HEK293T (cell line): ENCODE measurements at regions not wholly inside any gene's neighbourhood (a gene's known extent, or its start where the extent isn't known, plus 50 kb on each side); places are given as distances from the start of the nearest gene placed in this dataset.
"Not testable (repeated sequence)": the region's sequence is repeated elsewhere in the genome, so short reads cannot be mapped to it uniquely, and the experiment has no call there.

Experiments used
- CTCF ChIA-PET: fragments of 350-600 bp; formaldehyde crosslinking; extraction: SDS; loops from one replicate; lab custom pipeline; 2021; ENCODE audit warnings: antibody characterized with exemption, inconsistent platforms; lab: Yijun Ruan, JAX
- POLR2A ChIA-PET: fragments of 350-600 bp; formaldehyde crosslinking; extraction: SDS; loops from one replicate; lab custom pipeline; 2020; ENCODE audit warnings: antibody characterized with exemption, inconsistent platforms; lab: Yijun Ruan, JAX
- DNase-seq: peaks from one replicate; pipeline ENCODE4 v3.0.0; 2012; ENCODE audit warnings: mixed read lengths; ENCODE audit errors: extremely low spot score
- ARNT ChIP-seq: fragments of 450-650 bp; IDR thresholded peaks from 2 replicates; pipeline ENCODE4 v1.6.1; 2017; ENCODE audit warnings: mild to moderate bottlenecking
- BHLHE40 ChIP-seq: fragments of 450-650 bp; IDR thresholded peaks from 2 replicates; pipeline ENCODE4 v1.6.1; 2016; ENCODE audit warnings: mild to moderate bottlenecking, moderate library complexity, borderline replicate concordance
- CTBP1 ChIP-seq: fragments of 450-650 bp; IDR thresholded peaks from 2 replicates; pipeline ENCODE4 v1.6.1; 2016; ENCODE audit warnings: borderline replicate concordance
- ELF4 ChIP-seq: fragments of 450-650 bp; IDR thresholded peaks from 2 replicates; pipeline ENCODE4 v1.6.1; 2017; ENCODE audit warnings: antibody characterized with exemption
- FOXA1 ChIP-seq: fragments of 450-650 bp; IDR thresholded peaks from 2 replicates; pipeline ENCODE4 v1.6.1; 2016; ENCODE audit warnings: mild to moderate bottlenecking
- FOXK2 ChIP-seq: fragments of 450-650 bp; IDR thresholded peaks from 2 replicates; pipeline ENCODE4 v1.6.1; 2016; ENCODE audit warnings: mild to moderate bottlenecking
- FOXM1 ChIP-seq: fragments of 450-650 bp; IDR thresholded peaks from 2 replicates; pipeline ENCODE4 v1.6.1; 2017; ENCODE audit warnings: mild to moderate bottlenecking, borderline replicate concordance
- HDGF ChIP-seq: fragments of 450-650 bp; IDR thresholded peaks from 2 replicates; pipeline ENCODE4 v1.6.1; 2017; ENCODE audit warnings: antibody characterized with exemption, borderline replicate concordance
- L3MBTL2 ChIP-seq: fragments of 450-650 bp; conservative IDR thresholded peaks from 2 replicates; pipeline ENCODE4 v1.6.1; 2016; ENCODE audit warnings: mild to moderate bottlenecking
- LEF1 ChIP-seq: fragments of 450-650 bp; IDR thresholded peaks from 2 replicates; pipeline ENCODE4 v1.6.1; 2017; ENCODE audit warnings: mild to moderate bottlenecking, borderline replicate concordance
- NFRKB ChIP-seq: fragments of 450-650 bp; IDR thresholded peaks from 2 replicates; pipeline ENCODE4 v1.6.1; 2016; ENCODE audit warnings: mild to moderate bottlenecking, moderate library complexity
- SP1 ChIP-seq: fragments of 450-650 bp; IDR thresholded peaks from 2 replicates; pipeline ENCODE4 v1.6.1; 2017
- SUZ12 ChIP-seq: fragments of 450-650 bp; IDR thresholded peaks from 2 replicates; pipeline ENCODE4 v1.6.1; 2016; ENCODE audit warnings: mild to moderate bottlenecking
- TARDBP ChIP-seq: fragments of 450-650 bp; IDR thresholded peaks from 2 replicates; pipeline ENCODE4 v1.6.1; 2016
- ZNF384 ChIP-seq: fragments of 450-650 bp; IDR thresholded peaks from 2 replicates; pipeline ENCODE4 v1.6.1; 2016
- TF ChIP-seq, protein P1 (sequence below): fragments of 450-650 bp; IDR thresholded peaks from 2 replicates; pipeline ENCODE4 v1.6.1; 2016

DNA sequence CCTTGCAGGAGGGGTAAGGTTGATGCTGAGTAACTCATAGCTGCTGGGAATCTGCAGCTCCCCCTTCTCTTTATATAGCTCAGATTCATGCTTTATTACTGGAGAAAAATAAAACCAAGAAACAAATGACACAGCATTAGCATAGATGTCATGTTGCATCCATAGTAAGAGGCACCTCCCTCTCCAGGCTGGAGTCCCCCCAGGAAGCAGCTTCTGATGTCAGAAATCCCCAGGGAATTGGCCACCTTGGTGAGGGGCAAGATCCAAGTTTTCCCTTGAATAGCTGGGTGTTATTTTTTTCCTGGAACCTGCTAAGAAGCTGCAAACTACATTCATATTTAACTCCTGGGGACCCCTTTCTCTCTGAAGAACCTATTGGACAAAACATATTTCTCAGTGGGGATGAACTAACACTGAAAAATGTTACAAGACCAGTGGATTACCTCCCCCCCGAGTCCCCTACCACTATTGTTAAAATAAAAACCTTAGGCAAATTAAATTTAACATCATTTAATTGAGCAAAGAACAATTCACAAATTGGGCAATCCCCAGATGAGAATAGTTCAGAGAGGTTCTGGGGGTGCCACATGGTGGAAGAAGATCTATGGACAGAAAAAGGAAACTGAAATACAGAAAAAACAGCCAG is 163.7 kb upstream of the NAMPT start:
- ChIA-PET CTCF (interaction anchor here (0.6 to 1.4 kb wide), 2 partner anchors 14 to 204 kb away, joined by 3 to 5 read pairs; no protein-coding TSS in a partner anchor), POLR2A (interaction anchor here (0.6 kb wide), 1 partner anchor 305 kb away, joined by 3 read pairs; no protein-coding TSS in a partner anchor)
- DNase-seq = no peak
- TF ChIP-seq L3MBTL2 = no peak
- no peak for TF ChIP-seq SP1
- TF ChIP-seq HDGF = no peak
- TF ChIP-seq FOXM1 = no peak

DNA sequence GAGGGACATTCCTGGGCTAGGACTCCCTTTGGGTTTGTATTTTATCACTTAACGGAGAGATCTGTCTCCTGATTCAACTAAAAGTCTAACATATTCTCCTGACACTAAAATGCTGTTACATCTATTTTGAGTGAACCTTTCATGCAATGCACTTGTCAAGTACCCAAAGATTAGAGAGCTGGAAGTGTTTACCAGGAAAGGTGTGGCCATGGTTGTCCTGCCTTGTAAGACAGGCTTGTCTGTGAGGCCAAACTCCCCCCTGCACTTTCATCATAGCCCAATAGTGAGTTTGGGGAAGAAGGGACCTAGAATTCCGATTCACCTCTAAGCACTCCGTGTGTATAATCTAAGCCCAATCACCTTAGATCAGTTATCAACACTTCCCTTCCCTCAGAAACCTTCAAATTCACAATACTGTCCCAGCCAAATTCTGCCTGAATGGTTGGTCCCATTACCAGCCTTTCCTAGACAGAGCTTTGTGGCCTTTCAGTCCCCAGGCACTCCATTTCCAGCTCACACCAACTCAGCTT is 162.6 kb upstream of the NAMPT start:
- ChIA-PET POLR2A (no interaction called here), CTCF (interaction anchor here (1.4 kb wide), 1 partner anchor 15 kb away, joined by 5 read pairs; no protein-coding TSS in a partner anchor)
- TF ChIP-seq ZNF384 (no peak), ELF4 (no peak), L3MBTL2 (no peak), SUZ12 (no peak), TARDBP (no peak), ARNT (no peak)
- no peak for DNase-seq

DNA sequence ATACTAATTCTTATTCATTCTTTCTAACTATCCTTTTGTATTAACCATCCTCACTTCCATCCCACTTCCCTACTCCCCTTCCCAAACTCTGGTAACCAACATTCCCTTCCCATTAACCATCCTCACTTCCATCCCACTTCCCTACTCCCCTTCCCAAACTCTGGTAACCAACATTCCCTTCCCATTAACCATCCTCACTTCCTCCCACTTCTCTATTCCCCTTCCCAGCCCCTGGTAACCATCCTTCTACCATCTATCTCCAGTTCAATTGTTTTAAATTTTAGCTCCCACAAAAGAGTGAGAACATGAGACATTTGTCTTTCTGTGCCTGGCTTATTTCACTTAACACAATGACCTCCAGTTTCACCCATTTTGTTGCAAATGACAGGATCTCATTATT is 160.6 kb upstream of the NAMPT start:
- CTCF ChIA-PET = not testable (repeated sequence)

DNA sequence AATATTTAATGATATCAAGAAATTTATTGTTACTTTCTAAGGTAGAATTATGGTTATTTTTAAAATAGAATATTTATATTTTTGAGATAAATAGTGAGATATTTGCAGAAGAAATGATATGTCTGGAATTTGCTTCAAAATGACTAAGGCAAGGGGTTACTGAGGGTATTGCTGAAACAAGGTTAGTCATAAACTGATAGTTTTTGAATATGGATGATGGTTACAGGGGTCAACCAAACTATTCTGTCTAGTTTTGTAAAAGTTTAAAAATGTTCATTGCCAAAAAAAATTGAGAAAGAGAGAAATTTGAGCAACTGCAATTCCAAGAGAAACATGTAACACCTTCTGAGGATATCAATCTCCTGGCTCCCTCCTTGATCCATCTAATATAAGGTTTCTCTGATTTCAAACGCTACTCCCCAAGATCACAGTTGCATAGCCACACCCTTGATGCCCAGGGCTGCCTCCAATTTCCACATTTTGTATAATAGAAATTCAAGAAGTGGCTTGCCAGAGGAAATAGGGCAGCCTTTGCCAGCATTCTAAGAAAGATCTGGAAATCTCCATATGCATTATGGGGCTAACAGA is 159.4 kb upstream of the NAMPT start:
- no peak for DNase-seq
- ChIA-PET CTCF (no interaction called here), POLR2A (no interaction called here)
- TF ChIP-seq LEF1 (no peak), SP1 (no peak), ZNF384 (no peak), NFRKB (no peak), FOXA1 (no peak), ARNT (no peak), BHLHE40 (no peak), ELF4 (no peak), FOXM1 (no peak)
- TF ChIP-seq, protein P1, sequence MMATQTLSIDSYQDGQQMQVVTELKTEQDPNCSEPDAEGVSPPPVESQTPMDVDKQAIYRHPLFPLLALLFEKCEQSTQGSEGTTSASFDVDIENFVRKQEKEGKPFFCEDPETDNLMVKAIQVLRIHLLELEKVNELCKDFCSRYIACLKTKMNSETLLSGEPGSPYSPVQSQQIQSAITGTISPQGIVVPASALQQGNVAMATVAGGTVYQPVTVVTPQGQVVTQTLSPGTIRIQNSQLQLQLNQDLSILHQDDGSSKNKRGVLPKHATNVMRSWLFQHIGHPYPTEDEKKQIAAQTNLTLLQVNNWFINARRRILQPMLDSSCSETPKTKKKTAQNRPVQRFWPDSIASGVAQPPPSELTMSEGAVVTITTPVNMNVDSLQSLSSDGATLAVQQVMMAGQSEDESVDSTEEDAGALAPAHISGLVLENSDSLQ = no peak

More for the DNA sequence above, 160.6 kb upstream of the NAMPT start:
- DNase-seq, POLR2A ChIA-PET: not testable (repeated sequence)

DNA sequence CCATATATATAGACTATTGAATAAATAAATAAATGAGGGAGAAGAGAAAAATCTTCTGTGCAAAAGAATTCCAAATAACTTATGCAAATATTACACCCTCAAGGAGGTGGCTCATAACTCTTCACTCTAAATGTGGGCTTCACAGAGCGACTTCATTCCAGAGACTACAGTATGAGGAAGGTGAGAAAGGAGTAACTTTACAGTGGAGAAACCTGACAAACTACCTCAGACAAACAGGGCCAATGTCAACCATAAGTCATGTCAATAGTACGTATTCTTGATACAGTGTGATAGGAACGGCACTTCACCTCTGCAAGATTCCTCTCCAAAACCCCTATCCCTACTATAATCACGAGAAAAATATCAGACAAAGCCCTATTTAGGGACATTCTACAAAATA is 158.4 kb upstream of the NAMPT start:
- CTCF ChIA-PET = no interaction called here
- no peak for DNase-seq
- TF ChIP-seq NFRKB = no peak
- no peak for TF ChIP-seq FOXM1
- TF ChIP-seq FOXA1 = no peak
- no peak for TF ChIP-seq ELF4
- no peak for TF ChIP-seq SP1
- no peak for TF ChIP-seq FOXK2
- TF ChIP-seq SUZ12 = no peak
- TF ChIP-seq ZNF384 = no peak
- no peak for TF ChIP-seq BHLHE40
- no peak for TF ChIP-seq L3MBTL2
- TF ChIP-seq TARDBP = no peak
- no peak for TF ChIP-seq CTBP1
- TF ChIP-seq, protein P1 = no peak
- no peak for TF ChIP-seq ARNT
- no peak for TF ChIP-seq LEF1
- no peak for TF ChIP-seq HDGF
- POLR2A ChIA-PET = no interaction called here

DNA sequence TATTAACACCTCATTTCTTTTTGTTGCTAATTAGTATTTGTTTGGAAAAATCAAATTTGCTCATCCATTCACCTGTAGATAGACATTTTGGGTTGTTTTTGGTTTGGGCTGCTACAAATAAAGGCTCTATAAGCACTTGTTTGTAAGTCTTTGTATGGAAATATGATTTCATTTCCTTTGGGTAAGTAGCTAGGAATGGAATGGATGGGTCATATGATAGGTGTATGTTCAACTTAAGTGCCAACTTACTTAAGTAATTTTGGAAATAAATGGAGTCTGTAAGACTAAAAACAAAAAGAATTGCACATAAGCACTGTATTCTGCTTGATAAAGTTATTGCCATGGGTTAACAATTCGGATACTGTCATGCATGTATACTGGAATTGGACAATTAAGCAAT is 157.7 kb upstream of the NAMPT start:
- ChIA-PET CTCF (interaction anchor here (0.6 kb wide), 1 partner anchor 9 kb away, joined by 3 read pairs; no protein-coding TSS in a partner anchor), POLR2A (no interaction called here)
- no peak for TF ChIP-seq SP1
- TF ChIP-seq ELF4 = no peak
- no peak for TF ChIP-seq TARDBP
- TF ChIP-seq, protein P1 = no peak
- no peak for TF ChIP-seq SUZ12
- TF ChIP-seq HDGF = no peak
- DNase-seq = no peak

DNA sequence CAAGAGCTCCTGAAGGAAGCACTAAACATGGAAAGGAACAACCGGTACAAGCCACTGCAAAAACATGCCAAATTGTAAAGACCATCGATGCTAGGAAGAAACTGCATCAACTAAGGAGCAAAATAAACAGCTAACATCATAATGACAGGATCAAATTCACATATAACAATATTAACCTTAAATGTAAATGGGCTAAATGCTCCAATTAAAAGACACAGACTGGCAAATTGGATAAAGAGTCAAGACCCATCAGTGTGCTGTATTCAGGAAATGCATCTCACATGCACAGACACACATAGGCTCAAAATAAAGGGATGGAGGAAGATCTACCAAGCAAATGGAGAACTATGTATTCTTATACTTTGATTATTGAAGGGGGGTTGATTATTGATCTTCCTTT is 156.6 kb upstream of the NAMPT start:
- DNase-seq, POLR2A ChIA-PET, CTCF ChIA-PET: not testable (repeated sequence)

DNA sequence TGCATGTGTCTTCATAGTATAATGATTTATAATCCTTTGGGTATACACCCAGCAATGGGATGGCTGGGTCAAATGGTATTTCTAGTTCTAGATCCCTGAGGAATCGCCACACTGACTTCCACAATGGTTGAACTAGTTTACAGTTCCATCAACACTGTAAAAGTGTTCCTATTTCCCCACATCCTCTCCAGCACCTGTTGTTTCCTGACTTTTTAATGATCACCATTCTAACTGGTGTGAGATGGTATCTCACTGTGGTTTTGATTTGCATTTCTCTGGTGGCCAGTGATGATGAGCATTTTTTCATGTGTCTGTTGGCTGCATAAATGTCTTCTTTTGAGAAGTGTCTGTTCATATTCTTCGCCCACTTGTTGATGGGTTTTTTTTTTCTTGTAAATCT is 152.2 kb upstream of the NAMPT start:
- DNase-seq, POLR2A ChIA-PET, CTCF ChIA-PET: not testable (repeated sequence)
